MM.1S (cell line): ENCODE measurements at regions not wholly inside any gene's neighbourhood (a gene's known extent, or its start where the extent isn't known, plus 50 kb on each side); places are given as distances from the start of the nearest gene placed in this dataset.

Experiments
- DNase-seq: peaks from one replicate; pipeline ENCODE4 v3.0.0-alpha.2; 2015
- H2AFZ ChIP-seq: fragments of 300-600 bp; sonication (generic); 2 replicates; pipeline ENCODE4 v1.6.0; 2016; ENCODE audit warnings: antibody characterized with exemption, low read length
- H3F3A ChIP-seq: fragments of 300-600 bp; sonication (generic); 2 replicates; pipeline ENCODE4 v1.6.1; 2016; ENCODE audit warnings: mild to moderate bottlenecking, antibody characterized with exemption, low read length, moderate library complexity, mixed read lengths; ENCODE audit not compliant: insufficient read depth
- H3K27ac ChIP-seq: fragments of 300-600 bp; sonication (generic); 2 replicates; pipeline ENCODE4 v1.5.1; 2016; ENCODE audit warnings: mild to moderate bottlenecking, low read length
- H3K27me3 ChIP-seq: fragments of 300-600 bp; sonication (generic); replicated peaks from 2 replicates; pipeline ENCODE4 v1.6.0; 2016; ENCODE audit warnings: low read length; ENCODE audit not compliant: insufficient read depth
- H3K36me3 ChIP-seq: fragments of 300-600 bp; sonication (generic); replicated peaks from 2 replicates; pipeline ENCODE4 v1.6.1; 2016; ENCODE audit warnings: mild to moderate bottlenecking, low read length, mixed read lengths; ENCODE audit not compliant: insufficient read depth
- H3K4me1 ChIP-seq: fragments of 300-600 bp; sonication (generic); 2 replicates; pipeline ENCODE4 v1.6.1; 2016; ENCODE audit warnings: low read length, mixed read lengths
- H3K4me2 ChIP-seq: fragments of 300-600 bp; sonication (generic); 2 replicates; pipeline ENCODE4 v1.6.0; 2016; ENCODE audit warnings: low read depth, low read length
- H3K4me3 ChIP-seq: fragments of 300-600 bp; sonication (generic); 2 replicates; pipeline ENCODE4 v1.5.1; 2016; ENCODE audit warnings: low read length, mixed read lengths
- H3K79me2 ChIP-seq: fragments of 300-600 bp; sonication (generic); 2 replicates; pipeline ENCODE4 v1.6.1; 2016; ENCODE audit warnings: mixed run types, low read length, mixed read lengths
- H3K9ac ChIP-seq: fragments of 300-600 bp; sonication (generic); 2 replicates; pipeline ENCODE4 v1.6.1; 2016; ENCODE audit warnings: low read length, mixed read lengths
- H3K9me2 ChIP-seq: fragments of 300-600 bp; sonication (generic); replicated peaks from 2 replicates; pipeline ENCODE4 v1.6.1; 2016; ENCODE audit warnings: mild to moderate bottlenecking, low read length, mixed read lengths; ENCODE audit not compliant: insufficient read depth
- H3K9me3 ChIP-seq: fragments of 300-600 bp; sonication (generic); replicated peaks from 2 replicates; pipeline ENCODE4 v1.6.1; 2016; ENCODE audit warnings: mild to moderate bottlenecking, low read length, mixed read lengths; ENCODE audit not compliant: insufficient read depth
- H4K20me1 ChIP-seq: fragments of 300-600 bp; sonication (generic); 2 replicates; pipeline ENCODE4 v1.6.1; 2016; ENCODE audit warnings: mild to moderate bottlenecking, low read length, moderate library complexity, mixed read lengths; ENCODE audit not compliant: insufficient read depth
- CTCF ChIP-seq: fragments of 300-600 bp; sonication (generic); IDR thresholded peaks from 2 replicates; pipeline ENCODE4 v1.5.1; 2016; ENCODE audit warnings: antibody characterized with exemption, low read length, mixed read lengths
- EZH2 ChIP-seq: fragments of 300-600 bp; sonication (generic); optimal IDR thresholded peaks from 2 replicates; pipeline ENCODE3; 2017; ENCODE audit warnings: low read depth, mild to moderate bottlenecking, antibody characterized with exemption, low read length, mixed read lengths
- EZH2phosphoT487 ChIP-seq: fragments of 300-600 bp; sonication (generic); IDR thresholded peaks from 2 replicates; pipeline ENCODE4 v1.6.1; 2018; ENCODE audit warnings: antibody characterized with exemption, low read length

- no peaks in the 10 kb centered on the region for H3K9me3 ChIP-seq
- no peak overlapping the region for H2AFZ ChIP-seq
- H3K79me2 ChIP-seq, result no peaks in the 10 kb centered on the region
- no peaks in the 10 kb centered on the region for H3K36me3 ChIP-seq
- H3K4me3 ChIP-seq, result no peak overlapping the region
- no peaks in the 10 kb centered on the region for H4K20me1 ChIP-seq
- H3K4me1 ChIP-seq, result no peaks in the 10 kb centered on the region
- H3K9ac ChIP-seq, result no peak overlapping the region
- no peak for DNase-seq
- H3K27ac ChIP-seq, result no peak overlapping the region
- H3K4me2 ChIP-seq, result no peak overlapping the region
- H3K9me2 ChIP-seq, result no peaks in the 10 kb centered on the region
- TF ChIP-seq CTCF (no peak), EZH2phosphoT487 (no peak), EZH2 (no peak)
- no peaks in the 10 kb centered on the region for H3F3A ChIP-seq
- no peaks in the 10 kb centered on the region for H3K27me3 ChIP-seq
These were observed 58.0 kb upstream of the ZNF236 start for GRCh38 chr18:76764291-76764901.

GRCh38 chr18:76759056-76759455, 63.3 kb upstream of the ZNF236 start:
- Histone ChIP-seq H3K9me2 (no peaks in the 10 kb centered on the region), H3K36me3 (no peaks in the 10 kb centered on the region), H3K79me2 (no peaks in the 10 kb centered on the region), H3K4me2 (no peak overlapping the region), H2AFZ (no peak overlapping the region), H3K9ac (no peak overlapping the region), H3F3A (no peaks in the 10 kb centered on the region), H3K4me1 (no peaks in the 10 kb centered on the region), H3K27me3 (no peaks in the 10 kb centered on the region), H4K20me1 (no peaks in the 10 kb centered on the region), H3K9me3 (no peaks in the 10 kb centered on the region), H3K4me3 (no peak overlapping the region), H3K27ac (no peak overlapping the region)
- TF ChIP-seq EZH2 (no peak), CTCF (no peak), EZH2phosphoT487 (no peak)
- DNase-seq, result no peak

- H2AFZ ChIP-seq, result no peak overlapping the region
- H3K9me3 ChIP-seq, result no peaks in the 10 kb centered on the region
- H3F3A ChIP-seq, result no peaks in the 10 kb centered on the region
- DNase-seq, result no peak
- no peaks in the 10 kb centered on the region for H3K9me2 ChIP-seq
- H3K27me3 ChIP-seq, result no peaks in the 10 kb centered on the region
- no peak overlapping the region for H3K4me3 ChIP-seq
- H4K20me1 ChIP-seq, result no peaks in the 10 kb centered on the region
- no peaks in the 10 kb centered on the region for H3K79me2 ChIP-seq
- no peak overlapping the region for H3K9ac ChIP-seq
- no peak overlapping the region for H3K4me2 ChIP-seq
- no peaks in the 10 kb centered on the region for H3K36me3 ChIP-seq
- no peak overlapping the region for H3K27ac ChIP-seq
- no peaks in the 10 kb centered on the region for H3K4me1 ChIP-seq
- no peak for TF ChIP-seq EZH2
- no peak for TF ChIP-seq CTCF
- no peak for TF ChIP-seq EZH2phosphoT487
These were observed 64.4 kb upstream of the ZNF236 start for GRCh38 chr18:76757925-76758324.
